ENCODE measurements at regions not wholly inside any gene's neighbourhood (a gene's known extent, or its start where the extent isn't known, plus 50 kb on each side); places are given as distances from the start of the nearest gene placed in this dataset.

DNA sequence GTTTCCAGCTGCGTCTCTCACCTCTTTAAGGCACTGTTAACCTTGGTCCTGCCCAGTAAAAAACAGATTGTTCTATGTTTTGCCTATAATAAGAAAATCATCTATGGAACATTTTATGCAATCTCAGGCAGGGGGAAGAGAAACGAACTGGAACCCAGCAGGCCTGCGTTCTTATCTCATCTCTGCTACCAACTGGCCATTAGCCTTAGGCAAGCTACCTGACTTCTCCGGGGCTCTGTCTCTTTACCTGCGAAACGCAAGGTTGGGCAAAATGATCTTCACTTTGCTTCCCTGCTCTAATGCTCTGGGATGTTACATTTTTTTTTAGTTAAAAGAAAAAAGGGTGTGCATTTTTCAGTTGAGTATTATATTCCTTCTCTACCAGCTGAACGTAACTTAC lies 70.5 kb upstream of the WIPF1 start:
- TF ChIP-seq, protein P1, sequence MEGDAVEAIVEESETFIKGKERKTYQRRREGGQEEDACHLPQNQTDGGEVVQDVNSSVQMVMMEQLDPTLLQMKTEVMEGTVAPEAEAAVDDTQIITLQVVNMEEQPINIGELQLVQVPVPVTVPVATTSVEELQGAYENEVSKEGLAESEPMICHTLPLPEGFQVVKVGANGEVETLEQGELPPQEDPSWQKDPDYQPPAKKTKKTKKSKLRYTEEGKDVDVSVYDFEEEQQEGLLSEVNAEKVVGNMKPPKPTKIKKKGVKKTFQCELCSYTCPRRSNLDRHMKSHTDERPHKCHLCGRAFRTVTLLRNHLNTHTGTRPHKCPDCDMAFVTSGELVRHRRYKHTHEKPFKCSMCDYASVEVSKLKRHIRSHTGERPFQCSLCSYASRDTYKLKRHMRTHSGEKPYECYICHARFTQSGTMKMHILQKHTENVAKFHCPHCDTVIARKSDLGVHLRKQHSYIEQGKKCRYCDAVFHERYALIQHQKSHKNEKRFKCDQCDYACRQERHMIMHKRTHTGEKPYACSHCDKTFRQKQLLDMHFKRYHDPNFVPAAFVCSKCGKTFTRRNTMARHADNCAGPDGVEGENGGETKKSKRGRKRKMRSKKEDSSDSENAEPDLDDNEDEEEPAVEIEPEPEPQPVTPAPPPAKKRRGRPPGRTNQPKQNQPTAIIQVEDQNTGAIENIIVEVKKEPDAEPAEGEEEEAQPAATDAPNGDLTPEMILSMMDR (IDR thresholded peaks at IDR 0.05; ENCODE audit: low read depth, low read length): no peak
- no peak overlapping the region for H3K4me3 ChIP-seq (ENCODE audit: low read depth, low read length)

DNA sequence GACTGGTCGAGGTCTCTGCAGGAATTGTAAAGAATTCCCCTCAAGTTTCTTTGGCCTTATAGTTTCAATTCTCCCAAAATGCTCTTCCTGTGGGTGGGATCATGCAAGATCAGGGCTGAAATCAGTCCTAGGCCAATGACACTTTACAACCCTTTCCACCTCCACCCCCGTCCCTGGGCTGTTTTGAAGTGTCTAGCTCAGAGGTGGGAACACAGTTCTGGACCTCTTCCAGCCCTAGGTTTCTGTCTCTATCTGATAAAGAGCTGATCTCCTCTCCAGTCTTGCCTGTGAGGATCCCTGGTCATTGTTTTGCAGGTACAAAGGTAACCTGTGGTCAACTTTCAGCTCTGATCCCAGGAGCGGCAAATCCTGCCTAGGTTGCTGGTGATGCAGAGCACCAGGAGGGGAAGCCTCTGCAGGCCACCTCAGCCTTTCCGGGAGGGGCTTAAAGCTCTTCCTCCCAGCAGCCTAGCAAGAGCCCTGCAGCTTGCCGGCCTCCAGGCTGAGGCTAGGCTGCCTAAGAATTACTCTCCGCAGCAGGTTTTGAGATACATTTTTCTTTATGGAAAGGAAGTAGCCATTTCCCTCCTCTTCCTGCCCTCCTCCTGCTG lies 69.8 kb upstream of the WIPF1 start:
- H3K4me3 ChIP-seq (ENCODE audit: low read depth, low read length): no peak overlapping the region
- TF ChIP-seq, protein P1 (IDR thresholded peaks at IDR 0.05; ENCODE audit: low read depth, low read length): no peak

DNA sequence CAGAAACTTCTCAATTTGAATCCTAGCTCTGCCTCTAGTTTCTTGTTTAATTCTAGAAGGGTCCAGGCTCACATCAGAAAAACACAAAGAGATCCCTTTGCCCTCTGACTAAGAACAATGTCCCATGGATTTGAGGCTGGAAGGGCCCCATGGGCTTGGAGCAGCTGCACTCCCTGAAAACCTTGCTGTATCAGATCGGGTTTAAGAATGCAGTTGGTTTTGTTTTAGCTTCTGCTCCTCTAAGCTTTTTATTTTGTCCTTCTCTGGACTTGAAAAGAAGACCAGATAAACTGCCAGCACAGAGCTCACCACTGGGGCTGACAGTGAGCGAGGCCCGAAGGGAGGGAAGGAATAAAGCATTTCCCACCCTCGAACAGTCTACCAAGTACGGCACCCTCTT lies 69.2 kb upstream of the WIPF1 start:
- H3K4me3 ChIP-seq (ENCODE audit: low read depth, low read length): no peak overlapping the region
- TF ChIP-seq, protein P1 (IDR thresholded peaks at IDR 0.05; ENCODE audit: low read depth, low read length): no peak

DNA sequence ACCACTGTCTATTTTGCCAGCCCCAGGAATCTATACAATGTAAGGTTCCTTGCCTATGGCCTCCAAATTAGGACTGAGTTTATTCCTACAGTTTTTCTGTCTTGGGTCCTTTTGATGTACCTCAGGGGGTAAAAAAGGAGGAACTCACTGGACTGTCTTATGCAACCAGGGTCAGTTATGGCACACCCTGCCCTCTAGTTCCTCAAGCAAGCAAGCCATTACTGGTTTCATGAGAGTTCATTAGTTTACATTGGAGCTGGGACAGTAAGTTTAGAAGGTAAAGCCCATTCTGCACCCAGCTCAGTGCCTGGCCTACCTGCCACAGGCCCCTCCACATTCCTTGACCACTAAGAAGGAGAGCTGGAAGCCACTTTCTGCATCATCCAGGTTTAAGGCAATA lies 68.7 kb upstream of the WIPF1 start:
- TF ChIP-seq, protein P1 (IDR thresholded peaks at IDR 0.05; ENCODE audit: low read depth, low read length): no peak
- H3K4me3 ChIP-seq (ENCODE audit: low read depth, low read length): no peak overlapping the region

DNA sequence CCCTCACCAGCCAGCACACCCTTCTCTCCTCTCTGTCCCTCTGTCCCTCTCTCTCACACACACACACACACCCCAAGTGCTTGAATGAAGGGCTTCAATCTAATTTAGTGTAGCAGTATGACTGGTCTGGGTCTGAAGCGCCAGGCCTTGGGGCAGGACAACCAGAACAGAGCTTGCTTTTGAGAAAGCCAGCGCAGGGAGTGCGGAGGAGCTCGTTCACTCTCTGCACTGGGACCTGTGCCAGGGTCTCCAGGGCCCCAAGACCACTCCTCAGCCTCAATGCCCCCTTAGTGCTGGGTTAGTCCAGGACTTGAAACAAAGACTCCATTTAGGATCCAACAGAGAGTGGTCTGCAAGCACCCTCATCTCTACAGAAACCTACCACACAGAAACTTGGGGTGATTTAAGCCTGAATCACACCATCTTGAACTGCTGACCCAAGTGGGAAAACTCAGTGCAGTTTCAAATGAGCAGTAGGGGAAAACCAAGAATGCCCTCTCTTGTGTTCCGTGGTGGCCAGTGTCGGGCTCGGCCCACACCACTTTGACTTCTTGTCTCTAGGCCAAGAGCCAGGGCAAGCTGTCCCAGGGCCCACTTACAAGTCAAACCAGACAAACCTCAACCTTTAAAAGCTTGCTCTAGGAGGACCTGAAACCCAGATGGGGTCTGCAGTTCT lies 66.6 kb upstream of the WIPF1 start:
- TF ChIP-seq, protein P1 (IDR thresholded peaks at IDR 0.05; ENCODE audit: low read depth, low read length): no peak
- H3K4me3 ChIP-seq (ENCODE audit: low read depth, low read length): no peak overlapping the region

DNA sequence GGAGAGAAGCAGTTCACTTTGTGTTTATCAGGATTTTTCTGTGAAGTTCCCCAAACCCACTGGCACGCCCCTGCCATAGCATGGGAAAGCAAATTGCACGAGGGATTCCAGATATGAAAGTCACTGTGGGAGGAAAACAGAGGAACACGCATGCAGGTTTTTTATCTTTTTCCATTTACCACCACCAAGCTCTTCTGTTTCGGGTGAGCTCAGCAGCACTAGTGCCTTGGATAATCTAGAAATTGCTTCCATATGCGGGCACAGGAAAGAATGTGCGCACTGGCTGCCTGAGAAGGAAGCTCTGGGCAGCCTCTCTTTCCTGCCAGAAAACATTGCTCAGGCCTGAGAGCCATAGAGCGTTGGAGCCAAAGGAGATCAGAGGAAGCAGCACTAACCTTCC lies 65.9 kb upstream of the WIPF1 start:
- no peak overlapping the region for H3K4me3 ChIP-seq (ENCODE audit: low read depth, low read length)
- TF ChIP-seq, protein P1 (IDR thresholded peaks at IDR 0.05; ENCODE audit: low read depth, low read length): no peak

DNA sequence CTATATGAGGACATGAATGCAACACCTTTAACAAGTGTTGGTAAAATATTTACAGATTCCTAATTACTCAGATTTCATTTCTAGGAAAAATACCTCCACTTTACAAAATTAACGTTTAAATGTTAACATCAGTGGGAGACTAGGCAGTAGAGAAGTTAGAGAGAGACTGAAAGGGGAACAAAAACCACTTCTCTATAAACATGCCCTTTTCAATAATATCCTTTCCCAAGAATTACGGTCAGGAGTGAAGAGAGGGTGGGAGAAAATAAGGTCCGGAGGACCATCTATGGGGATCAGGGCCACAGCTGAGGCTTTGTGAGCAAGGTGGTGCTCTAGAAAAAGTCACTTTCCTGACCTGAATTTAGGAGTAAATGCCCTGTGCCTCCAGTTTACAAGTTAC lies 65.3 kb upstream of the WIPF1 start:
- TF ChIP-seq, protein P1 (IDR thresholded peaks at IDR 0.05; ENCODE audit: low read depth, low read length): no peak
- H3K4me3 ChIP-seq (ENCODE audit: low read depth, low read length): no peak overlapping the region
